IgD-negative memory B cell (primary cell): ENCODE measurements at regions not wholly inside any gene's neighbourhood (a gene's known extent, or its start where the extent isn't known, plus 50 kb on each side); places are given as distances from the start of the nearest gene placed in this dataset.
A peak's percentile ranks its signal among the peaks of the same experiment; 100 is the strongest.
"Not testable (repeated sequence)": the region's sequence is repeated elsewhere in the genome, so short reads cannot be mapped to it uniquely, and the experiment has no call there.

Source experiments
- H3K27ac Mint-ChIP-seq, 3 donors: one replicate each; pipeline ENCODE4 v1.8.0; 2020 to 2022; ENCODE audit warnings: mild to moderate bottlenecking in 3 of 3, mixed read lengths in 3 of 3, moderate library complexity in 1 of 3
- H3K27me3 Mint-ChIP-seq: one replicate; pipeline ENCODE4 v1.8.0; 2021; ENCODE audit warnings: mixed read lengths
- H3K36me3 Mint-ChIP-seq: one replicate; pipeline ENCODE4 v1.8.0; 2020; ENCODE audit warnings: mild to moderate bottlenecking, mixed read lengths
- H3K4me1 Mint-ChIP-seq, 3 donors: one replicate each; pipeline ENCODE4 v1.8.0; 2020 to 2022; ENCODE audit warnings: mixed read lengths in 3 of 3, mild to moderate bottlenecking in 1 of 3
- H3K4me3 Mint-ChIP-seq, 4 donors: one replicate each; pipeline ENCODE4 v1.8.0; 2020 to 2022; ENCODE audit warnings: mild to moderate bottlenecking in 4 of 4, mixed read lengths in 4 of 4, moderate library complexity in 3 of 4
- H3K9me3 Mint-ChIP-seq, 3 donors: one replicate each; pipeline ENCODE4 v1.8.0; 2020 to 2021; ENCODE audit warnings: mixed read lengths in 3 of 3, mild to moderate bottlenecking in 1 of 3

DNA sequence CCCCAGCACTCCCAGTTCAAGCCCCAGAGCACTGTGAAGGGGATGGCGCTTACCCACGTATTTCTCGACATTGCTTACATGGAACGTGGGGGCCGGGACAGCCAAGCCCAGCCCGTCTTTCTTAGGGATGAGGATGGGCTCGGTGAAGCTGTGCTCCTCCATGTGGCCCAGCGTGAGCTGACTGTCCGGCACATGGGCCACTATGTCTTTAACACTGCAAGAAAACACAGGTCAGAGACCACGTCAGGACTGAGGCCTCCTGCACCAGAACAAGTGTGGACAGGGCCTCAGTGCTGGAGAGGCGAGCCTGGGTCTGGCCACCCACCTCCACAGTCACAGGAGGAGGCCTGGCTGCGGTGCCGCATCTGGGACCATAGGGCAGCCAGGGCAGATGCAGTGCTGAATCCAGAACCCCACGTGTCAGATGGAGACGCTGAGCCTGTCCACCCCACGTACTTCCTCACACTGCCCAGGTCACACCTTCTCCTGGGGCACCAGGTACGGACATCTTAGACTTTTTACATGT is 125.2 kb downstream of the TUBA3C start:
- peak overlapping the region in 1 of 3 donors; percentile 86 for H3K27ac Mint-ChIP-seq
- no peak overlapping the region for H3K4me3 Mint-ChIP-seq
- H3K4me1 Mint-ChIP-seq, result no peaks in the 10 kb centered on the region
- H3K9me3 Mint-ChIP-seq, result peaks cover 0 to 7% (median 5%) of the 10 kb centered on the region in 3 donors
- no peaks in the 10 kb centered on the region for H3K36me3 Mint-ChIP-seq
- H3K27me3 Mint-ChIP-seq, result no peaks in the 10 kb centered on the region

DNA sequence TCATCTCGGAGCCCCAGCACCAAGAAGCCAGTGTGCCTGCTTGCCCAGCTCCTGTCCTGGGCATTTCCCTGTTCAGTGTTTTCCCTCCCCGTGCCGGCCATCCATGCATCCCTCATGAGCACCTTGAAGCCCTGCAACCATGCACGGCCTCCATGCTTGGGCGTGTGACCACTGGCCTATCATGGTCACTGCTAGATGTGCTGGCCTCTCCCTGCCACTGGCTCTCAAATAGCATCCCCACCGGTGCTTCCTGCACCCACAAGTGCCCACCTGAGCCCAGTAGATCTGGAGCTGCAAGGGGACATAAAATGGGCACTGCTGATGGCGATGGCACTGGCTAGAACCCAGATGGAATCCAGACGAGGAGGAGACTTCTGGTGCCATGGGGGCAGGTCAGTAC is 126.0 kb downstream of the TUBA3C start:
- Mint-ChIP-seq H3K4me3 (no peak overlapping the region), H3K4me1 (no peaks in the 10 kb centered on the region), H3K36me3 (no peaks in the 10 kb centered on the region), H3K27ac (no peak overlapping the region), H3K27me3 (no peaks in the 10 kb centered on the region), H3K9me3 (peaks cover 0 to 9% (median 5%) of the 10 kb centered on the region in 3 donors)

DNA sequence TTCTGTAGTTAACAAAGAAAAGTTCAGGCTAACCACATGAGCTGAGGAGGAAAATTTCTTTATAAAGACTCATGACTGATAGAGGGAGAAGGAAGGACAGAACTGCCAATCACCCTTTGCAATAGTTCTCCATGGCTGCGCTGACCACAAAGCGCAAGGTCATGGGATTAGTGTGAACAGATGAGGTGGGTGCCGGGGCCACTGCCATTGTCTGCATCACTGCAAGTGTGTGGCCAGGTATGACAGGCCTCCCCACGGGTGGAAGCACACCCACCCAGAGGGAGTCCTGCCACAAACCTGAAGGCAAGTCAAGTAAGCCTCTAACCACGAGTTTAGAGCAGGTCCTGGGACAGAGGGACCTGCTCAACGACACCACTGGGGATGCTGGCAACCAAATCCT is 128.1 kb downstream of the TUBA3C start:
- Mint-ChIP-seq H3K27me3 (no peaks in the 10 kb centered on the region), H3K27ac (no peak overlapping the region), H3K9me3 (peaks cover 0 to 12% (median 5%) of the 10 kb centered on the region in 3 donors), H3K4me3 (no peak overlapping the region), H3K36me3 (no peaks in the 10 kb centered on the region), H3K4me1 (no peaks in the 10 kb centered on the region)

DNA sequence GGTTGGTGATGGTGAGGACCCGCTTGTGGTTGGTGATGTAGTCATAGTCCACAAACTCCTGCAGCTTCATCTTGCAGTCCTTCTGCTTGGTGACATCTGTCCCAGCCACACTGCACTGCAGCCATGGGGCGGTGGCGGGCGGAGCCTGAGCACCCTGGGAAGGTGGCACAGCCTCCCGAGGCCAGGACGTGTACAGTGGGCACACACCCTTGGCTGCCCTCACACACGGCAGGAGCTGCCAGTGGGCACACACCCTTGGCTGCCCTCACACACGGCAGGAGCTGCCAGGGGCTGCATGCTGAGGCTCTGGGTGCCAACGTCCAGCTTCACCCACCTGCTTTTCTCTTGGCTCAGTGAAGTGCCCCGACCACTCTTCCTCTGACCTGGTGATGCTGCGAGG is 128.7 kb downstream of the TUBA3C start:
- no peak overlapping the region for H3K4me3 Mint-ChIP-seq
- no peaks in the 10 kb centered on the region for H3K36me3 Mint-ChIP-seq
- no peak overlapping the region for H3K27ac Mint-ChIP-seq

DNA sequence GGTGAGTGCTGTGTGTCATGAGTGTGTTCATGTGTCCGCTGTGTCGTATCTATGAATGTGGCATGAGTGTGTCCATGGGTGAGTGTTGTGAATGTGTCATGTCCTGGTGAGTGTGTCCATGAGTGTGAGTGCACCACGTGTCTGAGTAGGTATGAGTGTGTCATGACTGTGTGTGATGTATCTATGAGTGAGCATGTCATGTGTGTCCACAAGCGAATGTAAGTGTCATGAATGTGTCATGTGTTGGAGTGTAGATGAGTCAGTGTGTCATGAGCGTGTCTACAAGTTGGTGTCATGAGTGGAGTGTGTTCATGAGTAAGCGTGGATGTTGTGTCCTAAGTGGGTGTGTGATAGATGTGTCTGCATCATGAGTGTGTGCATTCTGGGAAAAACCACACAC is 129.4 kb downstream of the TUBA3C start:
- Mint-ChIP-seq H3K27me3 (no peaks in the 10 kb centered on the region), H3K4me3 (no peak overlapping the region), H3K9me3 (peaks cover 0 to 12% (median 5%) of the 10 kb centered on the region in 3 donors), H3K4me1 (no peaks in the 10 kb centered on the region), H3K36me3 (no peaks in the 10 kb centered on the region), H3K27ac (no peak overlapping the region)

More for the DNA sequence above, 128.7 kb downstream of the TUBA3C start:
- no peaks in the 10 kb centered on the region for H3K4me1 Mint-ChIP-seq
- peaks cover 0 to 12% (median 5%) of the 10 kb centered on the region in 3 donors for H3K9me3 Mint-ChIP-seq
- no peaks in the 10 kb centered on the region for H3K27me3 Mint-ChIP-seq

DNA sequence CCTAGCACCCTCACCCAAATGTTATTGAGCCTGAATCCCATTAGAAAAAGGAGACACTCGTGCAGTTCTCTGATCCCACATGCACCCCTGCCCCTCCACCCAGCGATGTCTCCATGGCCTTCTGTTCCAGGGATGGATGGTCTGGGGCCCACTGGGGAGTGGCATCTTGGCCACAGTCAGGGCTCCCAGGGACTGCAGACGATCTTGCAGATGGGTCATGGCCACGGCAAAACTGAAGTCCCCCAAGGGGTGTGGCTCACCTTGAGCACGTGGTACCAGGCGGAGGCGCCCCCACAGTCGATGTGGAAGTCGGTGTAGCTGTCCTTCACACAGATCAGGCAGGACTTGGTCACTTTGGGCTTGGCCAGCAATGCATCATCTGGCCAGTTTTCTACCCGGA is 130.7 kb downstream of the TUBA3C start:
- no peaks in the 10 kb centered on the region for H3K36me3 Mint-ChIP-seq

DNA sequence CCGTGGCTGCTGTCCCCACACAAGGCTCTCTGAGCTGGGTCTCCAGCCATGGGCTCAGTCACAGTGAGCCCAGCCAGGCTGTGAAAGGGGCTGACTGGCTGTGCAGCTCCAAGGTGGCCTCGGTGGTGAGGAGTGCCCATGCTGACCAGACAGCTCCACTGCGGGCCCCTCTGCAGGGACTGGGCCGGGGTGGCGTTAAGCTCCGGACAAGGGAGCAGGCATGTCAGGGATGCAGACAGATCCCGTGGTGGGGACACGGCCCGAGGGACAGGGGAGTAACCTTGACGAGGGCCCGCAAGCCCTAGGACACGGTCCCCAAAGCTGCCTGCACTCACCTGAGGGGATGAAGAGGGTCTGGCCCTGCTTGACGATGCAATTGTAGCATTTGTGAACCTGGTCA is 132.0 kb downstream of the TUBA3C start:
- not testable (repeated sequence) for H3K27me3 Mint-ChIP-seq, H3K36me3 Mint-ChIP-seq, H3K27ac Mint-ChIP-seq, H3K4me1 Mint-ChIP-seq, H3K4me3 Mint-ChIP-seq
- H3K9me3 Mint-ChIP-seq, result peaks cover 0 to 12% (median 5%) of the 10 kb centered on the region in 3 donors

More for the DNA sequence above, 130.7 kb downstream of the TUBA3C start:
- Mint-ChIP-seq H3K9me3 (peaks cover 0 to 12% (median 5%) of the 10 kb centered on the region in 3 donors), H3K27ac (no peak overlapping the region), H3K27me3 (no peaks in the 10 kb centered on the region), H3K4me1 (no peaks in the 10 kb centered on the region), H3K4me3 (no peak overlapping the region)

DNA sequence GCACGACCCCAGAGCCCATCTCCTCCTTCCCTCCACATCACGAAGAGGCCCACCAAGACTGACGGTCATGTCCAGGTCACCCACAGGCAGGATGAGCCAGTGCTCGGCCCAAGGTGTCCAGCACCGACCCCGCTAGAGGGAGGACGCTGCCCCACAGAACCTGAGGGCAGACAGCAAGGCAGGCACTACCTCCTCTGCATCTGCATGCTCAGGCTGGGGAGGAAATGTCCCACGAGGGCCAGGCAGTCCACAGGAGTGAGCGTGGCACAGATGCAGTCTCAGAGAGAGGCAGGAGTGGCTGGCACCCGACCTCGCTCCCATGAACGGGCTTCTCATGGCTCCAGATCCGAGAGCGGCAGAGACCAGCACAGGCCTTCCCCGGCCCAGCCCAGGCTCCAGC is 133.2 kb downstream of the TUBA3C start:
- H3K4me3 Mint-ChIP-seq, result no peak overlapping the region
- H3K27me3 Mint-ChIP-seq, result no peaks in the 10 kb centered on the region
- no peak overlapping the region for H3K27ac Mint-ChIP-seq
- H3K36me3 Mint-ChIP-seq, result no peaks in the 10 kb centered on the region
- peaks cover 0 to 10% (median 5%) of the 10 kb centered on the region in 3 donors for H3K9me3 Mint-ChIP-seq
- H3K4me1 Mint-ChIP-seq, result no peaks in the 10 kb centered on the region

DNA sequence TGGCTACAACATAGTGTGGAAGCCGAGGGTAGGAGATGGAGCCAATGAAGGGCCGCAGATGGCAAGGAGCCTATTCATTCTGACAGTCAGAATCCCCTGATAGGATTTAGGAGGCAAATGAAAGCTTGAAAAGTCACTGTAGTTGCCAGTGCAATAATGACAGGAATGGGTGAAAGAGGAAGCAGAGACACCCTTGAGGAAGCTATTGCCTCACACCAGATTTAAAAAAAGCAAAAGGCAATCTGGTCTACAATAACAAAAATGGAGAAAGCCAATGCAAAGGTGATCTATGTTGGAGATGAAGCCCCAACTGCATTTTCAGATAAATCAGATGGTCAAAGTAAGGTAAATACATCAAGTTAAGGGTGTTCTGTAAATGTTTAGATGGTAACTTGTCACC is 158.5 kb downstream of the TUBA3C start:
- H3K4me3 Mint-ChIP-seq, result no peak overlapping the region
- H3K9me3 Mint-ChIP-seq, result peaks cover 0 to 6% (median 0%) of the 10 kb centered on the region in 3 donors
- H3K4me1 Mint-ChIP-seq, result no peaks in the 10 kb centered on the region
- H3K27me3 Mint-ChIP-seq, result no peaks in the 10 kb centered on the region
- no peaks in the 10 kb centered on the region for H3K36me3 Mint-ChIP-seq
- H3K27ac Mint-ChIP-seq, result no peak overlapping the region

- Mint-ChIP-seq H3K27me3 (no peaks in the 10 kb centered on the region), H3K9me3 (peaks cover 0 to 6% (median 0%) of the 10 kb centered on the region in 3 donors), H3K36me3 (no peaks in the 10 kb centered on the region), H3K27ac (no peak overlapping the region), H3K4me1 (no peaks in the 10 kb centered on the region), H3K4me3 (no peak overlapping the region)
Measured at GRCh38 chr13:19020988-19021387, 160.6 kb downstream of the TUBA3C start.

GRCh38 chr13:18998389-18998788 is 183.2 kb downstream of the TUBA3C start:
- Mint-ChIP-seq H3K9me3 (peaks cover 0 to 8% (median 0%) of the 10 kb centered on the region in 3 donors), H3K27me3 (no peaks in the 10 kb centered on the region), H3K27ac (no peak overlapping the region), H3K4me1 (no peaks in the 10 kb centered on the region), H3K4me3 (no peak overlapping the region), H3K36me3 (no peaks in the 10 kb centered on the region)

- H3K4me1 Mint-ChIP-seq, result no peaks in the 10 kb centered on the region
- no peaks in the 10 kb centered on the region for H3K27me3 Mint-ChIP-seq
- H3K27ac Mint-ChIP-seq, result peak overlapping the region in 1 of 3 donors; percentile 86
- H3K9me3 Mint-ChIP-seq, result peaks cover 0 to 5% (median 0%) of the 10 kb centered on the region in 3 donors
- peak overlapping the region in 1 of 4 donors; percentile 9 for H3K4me3 Mint-ChIP-seq
- H3K36me3 Mint-ChIP-seq, result no peaks in the 10 kb centered on the region
Measured at GRCh38 chr13:18996627-18997051, 185.0 kb downstream of the TUBA3C start.

- Mint-ChIP-seq H3K4me1 (no peaks in the 10 kb centered on the region), H3K27ac (peak overlapping the region in 1 of 3 donors; percentile 86), H3K27me3 (no peaks in the 10 kb centered on the region), H3K4me3 (peak overlapping the region in 1 of 4 donors; percentile 9), H3K36me3 (no peaks in the 10 kb centered on the region), H3K9me3 (peaks cover 0 to 3% (median 0%) of the 10 kb centered on the region in 3 donors)
Measured at GRCh38 chr13:18996221-18996620, 185.4 kb downstream of the TUBA3C start.

DNA sequence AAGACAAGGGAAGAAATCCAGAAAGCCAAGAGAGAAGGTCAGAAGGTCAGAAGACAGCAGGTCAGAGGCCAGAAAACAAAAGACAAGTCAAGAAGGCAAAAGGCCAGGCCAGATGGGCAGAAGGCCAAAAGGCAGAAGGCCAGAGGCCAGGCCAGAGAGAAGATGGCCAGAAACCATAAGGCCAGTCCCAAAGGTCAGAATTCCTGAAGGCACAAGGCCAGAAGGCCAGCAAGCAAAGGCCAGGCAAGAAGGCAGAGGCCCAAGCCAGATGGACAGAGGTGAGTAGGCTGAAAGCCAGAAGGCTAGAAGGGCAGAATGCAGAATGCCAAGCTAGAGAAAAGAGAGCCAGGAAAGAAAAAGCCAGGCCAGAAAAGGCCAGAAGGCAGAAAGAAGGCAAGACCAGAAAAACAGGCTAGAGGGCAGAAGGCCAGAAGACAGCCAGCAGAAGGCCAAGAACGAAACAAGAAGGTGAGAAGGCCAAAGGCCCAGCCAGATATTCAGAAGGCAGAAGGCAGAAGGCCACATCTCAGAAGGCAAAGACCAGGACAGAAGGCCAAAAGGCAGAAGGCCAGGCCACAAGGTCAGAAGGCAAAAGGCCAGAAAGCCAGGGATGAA is 186.3 kb downstream of the TUBA3C start:
- H3K27ac Mint-ChIP-seq, result no peak overlapping the region
- H3K36me3 Mint-ChIP-seq, result no peaks in the 10 kb centered on the region
- H3K27me3 Mint-ChIP-seq, result no peaks in the 10 kb centered on the region
- no peak overlapping the region for H3K4me3 Mint-ChIP-seq
- no peaks in the 10 kb centered on the region for H3K4me1 Mint-ChIP-seq
- H3K9me3 Mint-ChIP-seq, result no peaks in the 10 kb centered on the region

DNA sequence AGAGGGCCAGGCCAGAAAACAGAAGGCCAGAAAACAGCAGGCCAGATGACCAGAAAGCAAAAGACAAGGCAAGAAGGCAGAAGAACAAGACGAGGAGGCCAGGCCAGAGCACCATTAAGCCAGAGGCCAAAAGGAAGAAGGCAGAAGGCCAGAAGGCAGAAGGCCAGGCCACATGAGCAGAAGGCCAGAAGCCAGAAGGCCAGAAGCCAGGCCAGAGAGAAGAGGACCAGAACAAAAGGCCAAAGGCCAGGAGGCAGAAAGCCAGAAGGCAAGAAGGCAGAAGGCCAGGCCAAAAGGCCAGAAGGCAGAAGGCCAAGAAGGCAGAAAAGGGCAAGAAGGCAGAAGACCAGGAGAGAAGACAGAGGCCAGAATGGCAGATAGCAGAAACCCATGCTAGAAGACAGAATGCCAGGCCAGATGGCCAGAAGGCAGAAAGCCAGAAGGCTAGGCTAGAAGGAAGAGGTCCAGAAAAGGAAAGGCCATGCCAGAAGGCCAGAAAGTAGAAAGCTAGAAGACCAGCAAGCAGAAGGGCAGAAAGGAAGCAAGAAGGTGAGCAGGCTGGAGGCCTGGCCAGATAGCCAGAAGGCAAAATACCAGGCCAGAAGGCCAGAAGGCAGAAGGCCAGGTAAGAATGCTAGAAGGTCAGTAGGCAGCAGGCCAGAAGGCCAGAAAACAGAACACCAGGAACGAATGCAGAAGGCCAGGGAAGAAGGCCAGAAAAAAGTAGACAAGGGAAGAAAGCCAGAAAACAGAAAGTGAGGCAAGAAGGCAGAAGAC is 187.6 kb downstream of the TUBA3C start:
- Mint-ChIP-seq H3K4me1 (no peaks in the 10 kb centered on the region), H3K4me3 (no peak overlapping the region), H3K36me3 (no peaks in the 10 kb centered on the region), H3K27me3 (no peaks in the 10 kb centered on the region), H3K9me3 (peaks cover 0 to 3% (median 0%) of the 10 kb centered on the region in 3 donors), H3K27ac (peak overlapping the region in 1 of 3 donors; percentile 45)
